ENCODE measurements at regions not wholly inside any gene's neighbourhood (a gene's known extent, or its start where the extent isn't known, plus 50 kb on each side); places are given as distances from the start of the nearest gene placed in this dataset.
"Not testable (repeated sequence)": the region's sequence is repeated elsewhere in the genome, so short reads cannot be mapped to it uniquely, and the experiment has no call there.

DNA sequence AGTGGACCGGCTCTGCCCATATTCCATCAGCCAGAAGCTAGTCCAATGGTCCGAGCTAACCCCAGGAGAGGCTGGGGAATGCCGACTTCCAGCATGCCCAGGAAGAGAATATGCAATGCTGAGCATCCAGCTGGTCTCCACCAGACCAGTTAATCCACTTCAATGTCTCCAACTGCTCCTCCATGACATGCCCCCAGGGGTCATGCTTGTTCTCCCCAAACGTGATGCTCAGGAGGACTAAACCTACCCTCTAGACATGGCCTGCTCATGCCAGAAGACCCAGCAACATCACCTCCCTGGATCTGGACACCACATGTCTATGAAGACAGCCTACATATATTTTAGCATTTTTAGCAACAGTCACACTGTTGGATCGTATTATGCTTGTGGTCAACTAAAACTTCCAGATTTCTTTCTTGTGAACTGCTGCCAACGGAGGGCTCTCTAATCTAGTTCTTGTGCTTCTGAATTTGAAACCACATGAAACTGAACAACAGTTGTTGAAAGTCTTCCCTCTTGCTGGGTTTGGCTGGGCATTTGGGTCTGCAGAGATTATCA, 245.1 kb downstream of the SOX9 start:
- no peak for DNase-seq (ENCODE audit: low read depth, low spot score)

GRCh38 chr17:72366626-72367025, 245.8 kb downstream of the SOX9 start:
- no peak for DNase-seq (ENCODE audit: low read depth, low spot score)

DNA sequence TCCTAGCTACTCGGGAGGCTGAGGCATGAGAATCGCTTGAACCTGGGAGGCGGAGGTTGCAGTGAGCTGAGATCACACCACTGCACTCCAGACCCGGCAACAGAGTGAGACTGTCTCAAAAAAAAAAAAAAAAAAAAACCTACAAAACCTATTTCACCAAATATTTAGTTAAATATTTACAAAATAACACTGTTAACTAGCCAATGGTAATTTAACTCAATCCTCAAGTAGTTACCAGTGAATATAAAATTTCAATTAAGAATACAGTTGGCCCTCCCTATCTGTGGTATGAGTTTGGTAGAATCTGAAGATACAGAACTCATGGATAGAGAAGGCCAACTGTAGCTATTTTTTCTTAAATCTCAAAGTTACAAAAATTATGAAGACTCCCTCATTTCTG, 247.4 kb downstream of the SOX9 start:
- no peak for DNase-seq (ENCODE audit: low read depth, low spot score)

DNA sequence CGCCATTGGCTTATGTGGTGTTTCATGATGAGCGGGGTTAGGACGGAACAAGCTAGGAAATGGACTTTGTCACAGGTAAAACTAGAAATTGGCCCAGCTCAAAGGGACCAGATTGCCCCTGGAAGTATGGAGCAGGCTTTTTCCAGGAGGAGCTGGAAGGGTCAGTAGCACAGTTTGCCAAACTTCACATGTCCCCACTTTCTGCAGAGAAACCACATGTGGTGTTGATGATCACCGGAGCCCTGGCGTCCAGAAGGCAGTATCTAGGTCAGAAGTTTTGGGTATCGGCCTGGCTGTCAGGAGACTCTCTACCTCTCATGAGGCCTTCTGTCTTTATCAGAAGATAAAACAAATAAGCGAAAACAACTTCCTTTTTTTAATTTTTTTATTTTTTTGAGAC, 248.5 kb downstream of the SOX9 start:
- no peak for DNase-seq (ENCODE audit: low read depth, low spot score)

GRCh38 chr17:72370819-72371218, 250.0 kb downstream of the SOX9 start:
- no peak for DNase-seq (ENCODE audit: low read depth, low spot score)

- DNase-seq (ENCODE audit: low read depth, low spot score): no peak
These were observed 251.4 kb downstream of the SOX9 start for GRCh38 chr17:72372185-72372584.

DNA sequence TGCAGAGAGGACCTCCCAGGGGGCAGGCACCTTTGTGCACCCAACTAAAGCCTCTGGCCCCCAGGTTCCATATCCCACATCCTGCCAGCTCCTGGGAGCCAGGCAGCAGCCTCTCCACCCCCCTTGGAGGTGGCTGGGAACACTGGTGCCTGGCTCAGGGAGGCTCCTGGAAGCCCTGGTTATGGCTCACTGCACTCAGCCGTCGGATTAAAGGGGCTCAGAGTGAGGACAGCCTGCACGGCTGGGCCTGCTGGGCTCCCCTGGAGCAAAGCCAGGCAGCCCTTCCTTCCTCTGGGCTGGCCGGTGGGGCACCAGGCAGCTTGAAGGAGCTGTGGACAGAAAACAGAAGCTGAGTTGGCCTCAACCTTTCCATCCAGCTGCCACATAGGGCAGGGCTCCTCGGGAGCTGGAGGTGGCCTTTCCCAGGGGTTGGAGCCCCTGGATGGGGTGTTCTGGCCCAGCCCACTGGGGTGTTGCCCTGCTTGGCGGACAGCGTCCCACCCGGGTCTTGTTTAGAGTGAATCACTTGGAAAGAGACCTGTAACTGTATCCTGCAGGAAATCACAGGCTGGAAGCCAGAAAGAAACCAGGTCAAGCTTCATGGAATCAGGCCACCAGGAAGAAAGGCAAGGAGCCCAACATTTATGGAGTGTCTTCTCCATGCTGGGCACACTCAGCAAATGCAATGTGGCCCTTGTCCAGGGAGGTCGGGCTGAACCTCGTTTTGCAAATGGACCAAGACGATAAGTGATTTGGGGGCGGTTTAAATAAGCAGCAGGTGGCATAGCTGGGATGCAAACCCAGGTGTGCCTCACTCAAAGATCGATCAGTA, 253.3 kb downstream of the SOX9 start:
- no peak for DNase-seq (ENCODE audit: low read depth, low spot score)

DNA sequence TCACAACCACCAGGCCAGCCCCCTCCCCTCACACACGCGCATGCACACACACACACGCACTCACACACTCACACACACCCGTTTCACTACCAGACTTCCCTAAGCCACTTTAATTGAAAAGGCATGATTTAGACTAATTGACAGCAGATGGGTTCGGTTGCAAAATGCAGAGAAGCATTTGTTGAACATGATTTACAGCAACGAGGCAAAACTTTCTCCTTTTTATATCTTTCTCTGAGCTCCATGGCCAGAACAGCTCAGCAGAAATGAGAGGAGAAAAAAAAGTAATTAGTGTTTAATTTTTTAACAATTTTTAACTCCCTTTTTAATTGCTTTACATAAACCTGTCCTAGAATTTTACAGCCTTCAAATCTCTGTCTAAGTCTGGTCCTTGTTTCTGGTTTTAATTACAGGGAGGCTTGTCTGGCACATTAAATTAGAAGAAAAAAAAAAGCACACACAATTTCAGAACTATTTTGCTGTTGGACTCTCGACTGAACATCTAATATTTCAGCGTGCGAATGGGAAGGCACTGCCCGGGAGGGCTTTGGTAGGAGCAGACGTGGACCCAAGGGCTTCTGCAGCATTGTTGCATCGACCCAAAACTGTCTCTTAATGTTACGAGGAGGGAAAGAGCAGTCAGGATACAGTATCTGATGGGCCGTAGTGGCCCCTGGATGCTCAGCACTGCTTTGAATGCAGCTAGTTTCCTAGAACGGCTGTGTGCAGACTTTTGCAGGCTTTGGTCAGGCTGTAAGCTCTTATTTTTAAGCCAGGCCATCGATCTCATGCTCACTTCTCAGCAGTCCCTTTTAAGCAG, 255.9 kb downstream of the SOX9 start:
- no peak for DNase-seq (ENCODE audit: low read depth, low spot score)

DNA sequence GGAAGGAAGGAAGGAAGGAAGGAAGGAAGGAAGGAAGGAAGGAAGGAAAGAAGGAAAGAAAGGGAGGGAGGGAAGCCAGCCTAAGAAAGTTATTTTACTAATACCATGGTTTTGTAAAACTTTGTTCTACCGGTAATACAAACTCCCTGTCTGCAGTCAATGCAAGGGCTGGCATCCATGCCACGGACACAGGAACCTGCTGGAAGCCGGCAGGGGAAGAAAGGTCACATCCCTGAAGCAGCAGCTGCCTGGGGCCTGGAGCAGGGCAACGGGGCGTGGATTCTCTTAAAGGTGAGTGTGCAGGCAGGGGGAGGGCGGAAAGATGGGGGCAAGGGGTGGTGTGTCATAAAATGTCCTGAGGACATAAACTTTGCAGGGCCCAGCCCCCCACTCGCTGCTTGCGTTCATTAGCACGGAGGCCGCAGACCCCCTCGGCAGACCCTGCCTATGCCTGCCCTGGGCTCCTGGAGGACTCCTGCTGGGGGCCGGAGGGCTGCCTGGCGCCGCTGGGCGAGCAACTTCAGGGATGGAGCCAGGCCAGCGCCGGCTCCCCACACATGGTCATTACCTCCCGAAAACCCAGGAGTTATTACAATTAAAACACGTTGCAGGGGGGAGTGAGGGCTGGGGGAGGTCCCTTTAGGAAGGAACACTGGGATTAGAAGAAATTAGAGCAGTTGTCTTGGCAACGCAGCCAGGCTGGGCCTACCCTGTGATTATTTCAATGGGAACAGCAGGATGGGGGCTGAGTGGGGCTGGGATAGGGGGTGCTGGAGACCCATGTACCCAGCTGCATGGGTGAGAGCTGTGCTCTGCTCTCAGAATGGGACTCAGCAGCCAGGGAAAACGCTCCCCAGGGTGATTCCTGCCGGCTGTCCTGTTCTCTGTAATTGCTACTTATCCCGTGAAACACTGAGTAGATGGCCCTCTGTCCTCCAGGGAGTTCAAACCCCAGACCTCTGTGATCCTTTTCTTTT, 257.9 kb downstream of the SOX9 start:
- DNase-seq (ENCODE audit: low read depth, low spot score): no peak

DNA sequence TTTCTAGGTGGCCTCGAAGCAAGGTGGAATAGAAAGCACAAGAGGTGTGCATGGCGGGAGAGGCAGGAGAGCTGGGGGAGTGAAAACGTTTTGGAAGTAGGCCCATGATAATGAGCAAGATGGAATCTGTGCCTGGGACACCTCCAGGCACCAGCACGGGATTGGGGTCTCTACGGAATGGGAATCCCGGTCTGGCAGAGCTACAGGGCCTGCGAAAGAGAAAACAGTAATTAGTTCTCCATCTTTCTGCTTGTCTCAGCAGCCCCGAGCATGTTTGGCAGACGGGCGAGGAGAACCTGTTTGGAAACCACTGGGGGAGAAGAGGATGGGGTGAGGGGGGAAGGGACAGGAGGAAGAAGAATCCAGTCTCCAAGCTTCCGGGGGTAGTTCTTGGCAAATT, 258.7 kb downstream of the SOX9 start:
- no peak for DNase-seq (ENCODE audit: low read depth, low spot score)

- no peak for DNase-seq (ENCODE audit: low read depth, low spot score)
These were observed 259.3 kb downstream of the SOX9 start for GRCh38 chr17:72380120-72380519.

GRCh38 chr17:72380737-72381136, 259.9 kb downstream of the SOX9 start:
- no peak for DNase-seq (ENCODE audit: low read depth, low spot score)

DNA sequence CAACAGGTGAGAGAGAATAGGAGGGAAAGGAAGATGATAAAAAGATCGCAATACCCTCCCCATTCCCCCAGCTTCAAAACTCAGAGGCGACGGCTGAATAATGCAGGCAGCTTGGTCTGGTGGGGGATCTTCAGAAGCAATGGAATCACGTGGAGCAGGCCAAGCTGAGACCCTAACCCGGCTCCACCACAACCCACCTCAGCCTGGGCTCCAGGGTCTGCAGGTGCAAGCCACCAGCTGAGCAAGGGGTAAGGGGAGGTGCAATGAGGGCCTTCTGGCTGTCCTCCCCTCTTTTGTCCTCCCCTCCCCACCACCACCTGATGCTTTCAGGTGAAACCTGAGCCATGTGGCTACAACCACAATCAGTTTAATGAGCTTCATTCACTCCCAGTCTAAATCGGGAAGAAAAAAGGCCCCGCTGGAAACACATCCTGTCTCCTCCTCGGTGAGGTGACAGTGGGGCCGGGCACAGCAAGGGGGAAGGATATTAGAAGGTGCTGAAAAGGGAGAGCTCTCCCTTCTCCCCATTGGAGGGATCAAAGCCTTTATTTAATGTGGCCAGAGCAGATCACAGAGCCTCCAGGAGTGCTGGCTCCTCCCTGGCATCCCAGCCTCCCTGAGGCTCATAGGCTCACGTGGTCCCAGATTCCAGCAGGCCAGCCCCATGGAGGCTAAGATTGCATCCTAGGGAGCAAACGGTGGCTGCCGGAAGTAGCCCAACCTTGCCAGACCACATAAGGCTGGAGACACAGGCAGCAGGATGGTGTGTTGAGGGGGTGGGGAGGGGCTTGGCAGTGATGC, 261.0 kb downstream of the SOX9 start:
- DNase-seq (ENCODE audit: low read depth, low spot score): no peak

DNA sequence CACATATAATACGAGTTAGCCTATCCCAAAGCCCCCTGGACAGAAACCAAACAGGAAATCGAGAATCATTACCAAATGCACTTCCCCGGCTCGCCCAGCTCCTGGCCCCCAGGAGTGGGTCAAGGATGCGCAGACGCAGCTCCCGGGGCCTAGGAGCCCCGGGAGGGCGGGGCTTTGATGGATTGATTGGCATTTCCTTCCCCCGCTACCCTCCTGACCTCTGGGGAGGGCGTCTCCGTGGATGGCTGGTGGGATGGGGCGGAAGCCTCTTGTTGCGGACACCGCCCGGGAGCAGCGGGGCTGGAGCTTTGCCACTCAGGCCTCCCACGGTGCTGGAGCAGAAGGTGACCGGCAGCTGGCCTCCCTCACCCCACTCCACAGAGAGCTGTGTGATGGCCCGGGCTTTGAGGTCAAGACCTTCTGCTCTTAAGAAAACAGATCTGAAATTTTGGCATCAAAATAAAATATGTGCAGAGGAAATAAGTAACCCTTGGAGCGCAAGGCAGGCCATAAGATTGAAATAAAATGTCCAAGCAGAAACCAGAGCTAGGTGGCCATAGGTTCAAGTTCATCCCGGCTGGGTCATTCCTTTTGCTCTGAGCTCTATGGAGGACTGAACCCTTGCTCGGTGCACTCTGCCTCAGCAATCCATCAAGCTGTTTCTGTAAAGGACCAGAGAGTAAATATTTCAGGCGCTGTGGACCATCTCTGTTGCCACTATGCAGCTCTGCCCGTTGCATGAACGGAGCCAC, 262.3 kb downstream of the SOX9 start:
- no peak for DNase-seq (ENCODE audit: low read depth, low spot score)

GRCh38 chr17:72385475-72385874, 264.7 kb downstream of the SOX9 start:
- DNase-seq (ENCODE audit: low read depth, low spot score): no peak

DNA sequence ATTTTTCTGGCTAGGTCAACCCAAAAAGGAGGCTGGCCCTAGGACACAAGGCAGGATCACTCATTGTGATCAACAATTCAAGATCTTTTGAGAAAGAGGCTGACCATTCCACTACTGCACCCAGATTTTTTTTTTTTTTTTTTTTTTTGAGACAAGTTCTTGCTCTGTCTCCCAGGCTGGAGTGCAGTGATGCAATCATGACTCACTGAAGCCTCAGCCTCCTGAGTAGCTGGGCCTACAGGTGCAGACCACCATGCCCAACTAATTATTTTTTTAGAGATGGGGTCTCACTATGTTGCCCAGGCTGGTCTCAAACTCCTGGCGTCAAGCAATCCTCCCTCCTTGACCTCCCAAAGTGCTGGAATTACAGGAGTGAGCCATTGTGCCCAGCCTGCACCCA, 265.4 kb downstream of the SOX9 start:
- not testable (repeated sequence) for DNase-seq (ENCODE audit: low read depth, low spot score)

DNA sequence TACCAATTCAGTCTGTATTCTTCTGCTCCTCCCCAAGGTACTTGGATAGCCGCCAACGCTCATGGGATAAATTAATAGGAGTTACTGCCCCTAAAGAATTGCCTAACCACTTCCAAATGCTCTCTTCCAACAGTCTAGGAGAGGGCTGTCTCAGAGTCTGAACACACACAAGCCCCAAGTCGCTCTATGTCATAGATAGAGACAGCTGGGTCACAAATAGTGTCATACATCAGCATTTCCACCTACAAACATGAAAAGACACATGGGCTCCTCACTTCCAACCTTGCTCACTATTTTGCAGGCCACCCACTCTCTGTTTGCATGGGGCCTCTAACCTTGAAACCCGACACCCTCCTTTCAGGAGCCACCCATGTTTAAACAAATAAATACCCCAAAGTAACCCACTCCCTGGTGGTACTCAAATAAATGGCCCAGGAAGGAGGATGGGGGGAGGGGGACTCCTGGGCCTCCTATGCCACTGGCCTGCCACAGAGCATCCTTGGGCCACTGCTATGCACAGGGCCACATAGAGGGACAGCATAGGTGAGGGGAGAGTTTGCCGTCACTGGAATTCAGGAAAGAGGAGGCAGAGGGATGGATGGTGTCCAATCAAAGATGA, 265.9 kb downstream of the SOX9 start:
- no peak for DNase-seq (ENCODE audit: low read depth, low spot score)

DNA sequence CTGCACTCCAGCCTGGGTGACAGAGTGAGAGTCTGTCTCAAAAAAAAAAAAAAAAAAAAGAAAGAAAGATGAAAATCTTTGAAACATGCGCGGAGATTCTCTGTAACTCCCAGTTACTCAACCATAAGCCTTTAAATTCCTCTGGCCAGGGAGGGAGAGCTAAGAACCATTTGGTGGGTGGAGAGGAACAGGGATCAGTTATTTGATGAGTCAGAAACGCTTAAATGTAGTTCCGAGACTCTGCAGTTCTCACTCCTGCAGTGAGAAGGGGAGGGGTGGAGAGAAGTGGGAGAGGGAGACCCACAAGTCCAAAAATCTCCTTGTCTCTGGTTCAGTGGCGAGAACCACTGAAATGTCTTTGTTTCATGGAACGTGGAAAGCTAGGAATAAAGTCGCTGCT, 266.7 kb downstream of the SOX9 start:
- DNase-seq (ENCODE audit: low read depth, low spot score): no peak

DNA sequence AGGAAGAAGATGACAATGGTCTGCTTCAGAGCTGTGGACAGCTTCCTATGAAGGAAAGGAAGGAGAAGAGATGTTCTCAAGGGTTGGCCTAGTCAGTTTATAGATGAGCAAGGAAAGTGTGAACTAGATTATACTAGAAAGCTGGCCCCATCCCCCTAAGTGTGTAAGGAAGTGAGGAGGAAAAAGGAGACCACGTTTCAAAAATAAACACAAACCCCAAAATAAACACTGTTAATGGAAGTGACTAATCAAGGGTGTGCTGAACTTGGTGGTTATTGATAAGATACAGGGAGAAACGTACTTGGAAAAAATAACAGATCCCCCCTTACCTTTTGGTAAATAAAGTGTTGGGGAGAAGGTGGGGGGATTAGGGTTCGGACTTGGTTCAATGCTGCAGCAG, 267.1 kb downstream of the SOX9 start:
- no peak for DNase-seq (ENCODE audit: low read depth, low spot score)

Measured in iPS DF 19.7 (cell line).